ENCODE measurements at regions not wholly inside any gene's neighbourhood (a gene's known extent, or its start where the extent isn't known, plus 50 kb on each side); places are given as distances from the start of the nearest gene placed in this dataset.
"Not testable (repeated sequence)": the region's sequence is repeated elsewhere in the genome, so short reads cannot be mapped to it uniquely, and the experiment has no call there.

GRCh38 chr1:5165762-5166161 lies 511.4 kb downstream of the AJAP1 start:
- DNase-seq, result no peak

DNA sequence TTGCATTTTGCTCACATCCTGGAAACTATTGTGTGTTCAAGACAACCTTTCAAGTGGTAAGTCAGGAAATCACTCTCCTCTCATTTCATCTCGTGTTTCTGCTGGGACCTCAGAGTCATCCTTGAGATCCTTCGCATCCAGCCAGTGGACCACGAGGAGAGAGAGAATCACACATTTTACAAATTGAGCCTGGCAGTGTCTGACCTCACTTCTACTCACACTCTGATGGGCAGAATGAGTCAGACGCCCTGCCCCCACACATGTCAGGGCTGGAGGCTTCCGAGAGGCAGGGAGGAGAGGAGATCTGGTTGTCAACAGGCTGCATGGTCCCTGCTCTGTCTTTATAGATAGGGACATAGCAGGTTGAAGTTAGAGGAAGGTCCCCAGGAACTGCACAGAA lies 509.7 kb downstream of the AJAP1 start:
- no peak for DNase-seq

- no peak for DNase-seq
Observed at GRCh38 chr1:5161372-5161771, 507.0 kb downstream of the AJAP1 start.

DNA sequence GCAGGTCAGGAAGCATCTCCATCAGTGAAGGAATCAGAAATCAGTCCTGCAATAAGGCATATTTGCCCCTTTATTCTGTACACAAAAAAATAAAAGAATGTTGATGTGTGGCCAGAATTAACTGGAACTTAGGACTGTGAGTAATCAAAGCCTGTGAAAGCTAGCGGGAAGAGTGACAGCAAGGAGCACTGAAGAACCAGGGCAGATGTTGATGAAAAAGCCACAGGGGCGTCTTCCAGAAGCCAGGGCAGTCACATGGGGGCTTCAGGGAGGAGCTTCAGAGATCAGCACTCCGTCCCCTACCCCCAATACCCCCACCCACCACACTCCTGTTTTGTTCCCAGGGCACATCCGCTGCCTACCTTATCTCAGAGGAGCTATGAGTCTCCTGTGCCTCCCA lies 502.8 kb downstream of the AJAP1 start:
- DNase-seq, result no peak

- no peak for DNase-seq
Observed at GRCh38 chr1:5156416-5157120, 502.2 kb downstream of the AJAP1 start.

- no peak for DNase-seq
Observed at GRCh38 chr1:5151511-5151910, 497.1 kb downstream of the AJAP1 start.

- DNase-seq, result no peak
Observed at GRCh38 chr1:5150191-5150590, 495.8 kb downstream of the AJAP1 start.

DNA sequence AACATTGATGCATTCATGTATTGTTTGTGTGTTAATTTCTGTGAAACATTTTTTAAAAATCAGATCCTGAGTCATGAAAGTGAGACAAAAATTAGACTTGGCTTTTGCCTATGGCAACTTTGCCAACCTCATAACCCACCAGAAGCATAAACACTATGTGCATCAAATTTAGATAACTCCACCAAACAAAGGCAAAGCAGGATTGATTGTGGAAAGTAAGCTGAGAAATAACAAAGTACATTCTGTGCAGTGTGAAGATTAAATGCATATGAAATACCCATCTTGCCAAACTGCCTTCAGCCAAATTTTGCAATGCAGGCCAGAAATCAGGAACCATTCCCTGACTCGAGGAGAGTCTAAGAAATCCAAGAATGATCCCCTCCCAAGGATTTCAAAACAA lies 493.4 kb downstream of the AJAP1 start:
- DNase-seq, result no peak

GRCh38 chr1:5142389-5142788 lies 488.0 kb downstream of the AJAP1 start:
- DNase-seq, result no peak

GRCh38 chr1:5141750-5142149 lies 487.3 kb downstream of the AJAP1 start:
- no peak for DNase-seq

DNA sequence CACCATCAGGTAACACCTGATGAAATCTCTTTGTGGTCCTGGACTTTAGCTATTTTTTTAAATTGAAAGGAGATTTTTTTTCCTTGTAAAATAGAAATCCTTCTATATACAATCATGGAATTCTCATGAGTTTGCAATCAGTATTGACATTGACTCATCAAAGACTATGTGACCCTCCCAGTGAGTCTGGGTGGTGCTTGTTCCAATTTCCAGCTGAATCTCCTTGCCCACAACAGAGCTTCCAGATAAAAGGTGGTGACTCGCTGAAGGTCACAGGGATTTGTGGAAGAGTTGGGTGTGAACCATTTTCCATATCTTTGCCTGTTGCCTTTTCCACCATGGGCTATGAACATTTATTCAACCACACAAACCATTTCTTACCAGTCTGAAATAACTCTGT lies 486.6 kb downstream of the AJAP1 start:
- DNase-seq, result no peak

- no peak for DNase-seq
Observed at GRCh38 chr1:5140136-5140535, 485.7 kb downstream of the AJAP1 start.

DNA sequence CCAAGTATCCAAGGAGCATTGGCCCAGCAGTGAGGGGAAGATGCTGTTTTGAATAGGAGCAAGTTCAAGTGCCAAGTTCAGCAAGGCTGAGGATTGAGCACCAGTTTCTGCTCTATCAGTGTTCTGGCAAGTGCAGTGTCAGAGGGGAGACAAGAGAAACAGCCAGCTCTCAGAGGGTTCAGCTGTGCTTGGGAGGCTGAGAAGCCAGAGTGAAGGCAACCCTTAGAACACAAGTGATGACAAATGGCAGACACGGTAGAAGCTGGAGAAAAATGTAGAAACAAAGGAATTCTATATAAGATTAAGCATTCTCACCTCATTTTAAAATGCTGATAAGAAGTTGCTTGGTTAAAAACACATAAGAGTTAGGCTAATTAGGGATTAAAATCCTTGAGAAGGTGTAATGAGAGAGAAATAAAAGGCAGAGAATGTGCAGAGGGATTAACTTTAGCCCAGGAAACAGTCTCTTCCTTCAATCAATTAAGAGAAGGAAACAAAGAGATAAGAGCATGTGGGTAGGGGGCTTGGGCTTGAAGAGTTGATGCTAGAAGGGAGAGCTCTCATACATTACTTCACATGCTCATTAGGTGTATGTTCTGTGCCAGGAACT lies 475.4 kb downstream of the AJAP1 start:
- DNase-seq, result no peak

DNA sequence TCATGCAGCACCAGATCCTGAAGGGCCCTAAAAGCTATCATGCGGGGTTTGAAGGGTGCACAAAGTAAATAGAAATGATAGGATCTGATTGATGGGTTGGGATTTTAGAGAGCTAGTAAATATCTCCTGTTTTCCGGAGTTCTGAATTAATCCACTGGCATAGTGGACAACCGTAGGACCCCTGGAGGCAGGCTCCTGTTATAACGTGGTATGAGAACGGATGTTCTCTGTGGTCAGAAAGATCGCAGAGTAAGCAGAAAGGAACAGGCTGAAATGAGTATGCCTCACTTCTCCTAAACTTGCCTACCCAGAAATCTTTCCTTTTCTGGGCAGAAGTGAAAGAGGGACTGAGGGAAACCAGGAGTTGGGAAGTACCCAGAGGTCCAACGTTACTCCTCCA lies 470.8 kb downstream of the AJAP1 start:
- DNase-seq, result no peak

DNA sequence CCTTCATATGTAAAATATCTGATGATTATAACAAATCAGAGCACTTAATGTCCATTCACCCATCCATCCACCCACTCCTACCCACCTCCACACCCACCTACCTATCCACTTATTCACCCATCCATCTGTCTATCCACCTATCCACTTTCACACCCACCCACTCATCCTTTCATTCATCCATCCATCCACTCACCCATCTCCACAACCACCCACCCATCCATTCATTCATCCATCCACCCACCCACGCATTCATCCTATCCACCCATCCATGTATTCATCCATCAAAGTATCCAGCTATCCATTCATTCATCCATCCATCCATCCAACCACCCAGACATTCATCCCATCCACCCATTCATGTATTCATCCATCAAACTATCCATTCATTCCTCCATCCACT lies 466.1 kb downstream of the AJAP1 start:
- no peak for DNase-seq

- no peak for DNase-seq
Observed at GRCh38 chr1:5119366-5120234, 465.2 kb downstream of the AJAP1 start.

GRCh38 chr1:5118771-5119170 lies 464.4 kb downstream of the AJAP1 start:
- not testable (repeated sequence) for DNase-seq

DNA sequence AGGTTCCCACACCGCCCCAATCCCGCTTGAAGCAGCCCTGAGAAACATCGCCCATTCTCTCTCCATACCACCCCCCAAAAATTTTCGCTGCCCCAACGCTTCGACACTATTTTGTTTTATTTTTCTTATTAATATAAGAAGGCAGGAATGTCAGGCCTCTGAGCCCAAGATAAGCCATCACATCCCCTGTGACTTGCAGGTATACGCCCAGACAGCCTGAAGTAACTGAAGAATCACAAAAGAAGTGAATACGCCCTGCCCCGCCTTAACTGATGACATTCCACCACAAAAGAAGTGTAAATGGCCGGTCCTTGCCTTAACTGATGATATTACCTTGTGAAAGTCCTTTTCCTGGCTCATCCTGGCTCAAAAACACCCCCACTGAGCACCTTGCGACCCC lies 463.9 kb downstream of the AJAP1 start:
- not testable (repeated sequence) for DNase-seq

DNA sequence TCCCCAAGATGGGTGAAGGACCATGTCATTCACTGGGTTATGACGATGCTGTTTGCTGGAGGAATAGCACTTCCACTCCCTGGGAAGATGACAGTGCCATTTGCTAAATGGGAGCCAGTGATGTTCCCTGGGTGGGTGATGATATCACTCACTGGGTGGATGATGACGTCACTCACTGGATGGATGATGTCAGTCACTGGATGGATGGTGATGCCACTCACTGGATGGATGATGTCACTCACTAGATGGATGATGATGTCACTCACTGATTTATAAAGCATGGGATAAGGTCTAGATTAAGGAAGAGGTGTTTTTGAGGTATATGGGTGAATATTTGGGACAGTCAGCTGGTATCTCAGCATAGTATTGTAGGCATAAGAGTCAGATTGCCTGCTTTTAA lies 457.2 kb downstream of the AJAP1 start:
- DNase-seq, result no peak

DNA sequence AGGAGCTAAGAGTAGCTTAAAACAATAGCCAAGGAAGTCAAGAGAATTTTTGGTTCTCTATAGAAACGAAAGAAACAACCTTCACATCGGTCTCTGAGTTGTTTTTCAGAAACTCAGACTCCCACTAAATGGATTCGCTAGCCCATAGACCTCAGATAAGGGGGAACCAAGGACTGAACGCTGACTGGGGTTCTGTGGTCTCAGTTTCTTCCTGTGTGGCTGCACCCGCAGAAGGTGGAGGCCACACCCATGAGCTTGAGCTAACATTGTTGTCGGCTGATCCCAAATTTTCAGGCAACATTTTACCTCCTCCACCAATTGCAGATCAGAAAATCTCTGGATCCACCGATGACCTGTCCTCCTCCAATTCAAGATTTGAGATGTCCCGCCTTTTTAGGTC lies 456.1 kb downstream of the AJAP1 start:
- DNase-seq, result no peak

- no peak for DNase-seq
Observed at GRCh38 chr1:5109633-5110032, 455.2 kb downstream of the AJAP1 start.

DNA sequence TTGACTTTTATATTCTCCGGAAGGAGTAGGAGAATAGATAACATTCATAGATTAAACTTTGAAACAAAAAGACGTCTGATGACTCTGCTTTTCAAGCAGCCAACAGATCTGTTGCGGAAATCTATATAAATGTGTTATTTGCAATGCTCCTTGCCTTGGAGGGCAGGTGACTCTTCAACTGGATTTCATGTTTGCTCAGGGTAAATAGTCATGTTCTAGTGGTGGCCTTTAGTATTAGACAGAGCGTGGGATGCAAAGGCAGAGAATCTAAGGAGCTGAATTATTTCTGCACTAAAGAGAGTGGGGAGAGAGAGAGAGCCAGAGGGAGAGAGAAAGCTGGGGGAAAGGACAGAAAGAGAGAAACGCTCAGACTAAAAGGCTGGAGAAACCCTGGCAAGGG lies 454.3 kb downstream of the AJAP1 start:
- no peak for DNase-seq

DNA sequence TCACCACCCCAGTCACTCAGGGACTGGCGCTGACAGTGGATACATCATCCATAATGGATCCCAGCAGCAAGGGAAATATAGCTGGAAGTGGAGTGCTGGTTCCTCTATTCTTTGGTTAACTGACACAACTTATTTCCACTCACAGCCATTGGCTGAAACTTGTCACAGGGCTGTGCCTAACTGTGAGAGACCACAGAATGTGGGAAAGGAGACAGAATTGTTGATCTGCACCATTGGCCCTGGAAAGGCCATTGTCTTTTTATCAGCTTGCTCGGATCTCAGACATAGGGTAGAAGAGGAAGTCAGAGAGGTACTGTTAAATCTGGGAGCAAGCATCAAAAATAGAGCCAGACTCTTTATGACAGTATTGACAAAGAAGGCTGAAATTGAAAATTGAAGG lies 451.3 kb downstream of the AJAP1 start:
- no peak for DNase-seq

DNA sequence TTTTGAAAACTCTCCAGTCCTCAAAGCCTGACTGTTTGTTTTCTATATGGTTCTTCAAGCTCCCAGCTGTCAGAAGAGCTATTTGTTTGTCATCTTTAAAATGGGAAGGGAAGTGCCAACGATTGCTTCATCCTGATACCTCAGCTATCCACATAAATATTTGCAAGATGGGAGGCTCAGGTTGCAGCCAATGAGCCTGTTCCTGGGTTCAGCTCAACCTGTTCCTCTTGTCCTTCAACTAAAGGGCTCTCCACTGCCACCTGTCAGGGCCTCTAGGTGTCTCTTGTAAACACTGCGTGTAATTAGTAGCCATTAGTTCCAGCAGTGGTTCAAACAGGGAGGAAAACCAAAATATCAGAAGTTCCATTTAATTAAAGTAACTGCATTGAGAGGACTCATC lies 445.1 kb downstream of the AJAP1 start:
- no peak for DNase-seq

All from activated CD4-positive, alpha-beta T cell treated with anti-CD3 and anti-CD28 coated beads for 1 hour (primary cell).